ENCODE measurements at regions not wholly inside any gene's neighbourhood (a gene's known extent, or its start where the extent isn't known, plus 50 kb on each side); places are given as distances from the start of the nearest gene placed in this dataset.

- no peak for DNase-seq (ENCODE audit: low read depth)
These were observed 1044.1 kb upstream of the NR2F2 start for GRCh38 chr15:95286352-95286880.

- DNase-seq (ENCODE audit: low read depth), result no peak
These were observed 1042.8 kb upstream of the NR2F2 start for GRCh38 chr15:95287720-95288103.

GRCh38 chr15:95288626-95289025 is 1041.9 kb upstream of the NR2F2 start:
- DNase-seq (ENCODE audit: low read depth), result no peak

GRCh38 chr15:95290176-95290974 is 1040.1 kb upstream of the NR2F2 start:
- DNase-seq (ENCODE audit: low read depth), result no peak

GRCh38 chr15:95291898-95292472 is 1038.5 kb upstream of the NR2F2 start:
- peak; percentile 18 for DNase-seq (ENCODE audit: low read depth)

GRCh38 chr15:95292785-95293450 is 1037.6 kb upstream of the NR2F2 start:
- DNase-seq (ENCODE audit: low read depth), result no peak

GRCh38 chr15:95293456-95294031 is 1037.0 kb upstream of the NR2F2 start:
- DNase-seq (ENCODE audit: low read depth), result no peak

- no peak for DNase-seq (ENCODE audit: low read depth)
These were observed 1035.1 kb upstream of the NR2F2 start for GRCh38 chr15:95295363-95295762.

- no peak for DNase-seq (ENCODE audit: low read depth)
These were observed 1034.4 kb upstream of the NR2F2 start for GRCh38 chr15:95295896-95296625.

GRCh38 chr15:95296643-95297042 is 1033.9 kb upstream of the NR2F2 start:
- no peak for DNase-seq (ENCODE audit: low read depth)

GRCh38 chr15:95298729-95299128 is 1031.8 kb upstream of the NR2F2 start:
- DNase-seq (ENCODE audit: low read depth), result no peak

GRCh38 chr15:95300958-95301357 is 1029.5 kb upstream of the NR2F2 start:
- DNase-seq (ENCODE audit: low read depth), result peak; percentile 28

- no peak for DNase-seq (ENCODE audit: low read depth)
These were observed 1028.3 kb upstream of the NR2F2 start for GRCh38 chr15:95302206-95302605.

GRCh38 chr15:95302809-95303208 is 1027.7 kb upstream of the NR2F2 start:
- DNase-seq (ENCODE audit: low read depth), result no peak

- DNase-seq (ENCODE audit: low read depth), result no peak
These were observed 1026.8 kb upstream of the NR2F2 start for GRCh38 chr15:95303713-95304112.

GRCh38 chr15:95304151-95304946 is 1026.2 kb upstream of the NR2F2 start:
- DNase-seq (ENCODE audit: low read depth), result no peak

- no peak for DNase-seq (ENCODE audit: low read depth)
These were observed 1025.5 kb upstream of the NR2F2 start for GRCh38 chr15:95304947-95305400.

- DNase-seq (ENCODE audit: low read depth), result no peak
These were observed 1023.4 kb upstream of the NR2F2 start for GRCh38 chr15:95307115-95307514.

GRCh38 chr15:95319242-95319641 is 1011.3 kb upstream of the NR2F2 start:
- DNase-seq (ENCODE audit: low read depth), result no peak

GRCh38 chr15:95323796-95324195 is 1006.7 kb upstream of the NR2F2 start:
- no peak for DNase-seq (ENCODE audit: low read depth)

GRCh38 chr15:95324656-95325055 is 1005.8 kb upstream of the NR2F2 start:
- DNase-seq (ENCODE audit: low read depth), result no peak
